ENCODE measurements at regions not wholly inside any gene's neighbourhood (a gene's known extent, or its start where the extent isn't known, plus 50 kb on each side); places are given as distances from the start of the nearest gene placed in this dataset.

DNA sequence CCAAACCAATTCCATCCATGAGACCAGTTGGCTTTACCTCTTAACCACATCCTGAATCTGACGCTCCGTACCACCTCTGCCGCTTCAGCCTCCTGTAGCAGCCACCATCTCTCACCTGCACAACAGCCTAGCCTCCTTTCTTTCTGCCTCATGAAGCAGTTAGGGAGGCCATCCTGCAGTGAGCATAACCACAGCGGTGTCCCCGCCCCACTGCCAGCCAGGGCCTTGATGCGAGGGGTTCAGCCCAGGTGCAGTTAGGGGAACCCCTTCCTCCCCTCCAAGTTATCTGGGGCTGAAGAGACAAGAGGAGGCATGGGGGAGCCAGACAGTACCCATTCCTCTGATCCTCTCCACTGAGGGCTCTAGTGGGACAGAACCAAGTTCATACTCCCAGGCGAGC, 167.0 kb downstream of the C5orf15 start:
- DNase-seq (ENCODE audit: low read depth in 2 of 2): no peak

- DNase-seq (ENCODE audit: low read depth in 2 of 2): no peak
Measured at GRCh38 chr5:133799571-133800237, 168.7 kb downstream of the C5orf15 start.

GRCh38 chr5:133797167-133797566, 171.3 kb downstream of the C5orf15 start:
- DNase-seq (ENCODE audit: low read depth in 2 of 2): no peak

DNA sequence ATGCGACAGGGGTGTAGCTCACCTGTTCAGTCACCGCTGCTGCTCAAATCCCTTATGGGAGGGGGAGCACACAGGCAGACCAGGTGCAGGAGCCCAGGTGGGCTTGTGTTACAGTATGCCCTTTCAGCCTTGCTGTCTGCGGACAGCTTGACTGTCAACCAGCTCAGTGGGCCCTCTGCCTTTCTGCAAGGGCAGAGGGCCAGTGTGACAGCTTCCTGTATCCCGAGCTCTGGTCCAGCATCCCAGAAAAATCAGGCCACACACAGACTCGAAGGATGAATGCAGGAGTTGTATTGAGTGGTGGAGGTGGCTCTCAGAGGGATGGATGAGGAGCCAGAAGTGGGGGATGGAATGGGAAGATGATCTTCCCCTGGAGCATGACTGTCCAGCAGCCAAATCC, 172.2 kb downstream of the C5orf15 start:
- DNase-seq (ENCODE audit: low read depth in 2 of 2): no peak

DNA sequence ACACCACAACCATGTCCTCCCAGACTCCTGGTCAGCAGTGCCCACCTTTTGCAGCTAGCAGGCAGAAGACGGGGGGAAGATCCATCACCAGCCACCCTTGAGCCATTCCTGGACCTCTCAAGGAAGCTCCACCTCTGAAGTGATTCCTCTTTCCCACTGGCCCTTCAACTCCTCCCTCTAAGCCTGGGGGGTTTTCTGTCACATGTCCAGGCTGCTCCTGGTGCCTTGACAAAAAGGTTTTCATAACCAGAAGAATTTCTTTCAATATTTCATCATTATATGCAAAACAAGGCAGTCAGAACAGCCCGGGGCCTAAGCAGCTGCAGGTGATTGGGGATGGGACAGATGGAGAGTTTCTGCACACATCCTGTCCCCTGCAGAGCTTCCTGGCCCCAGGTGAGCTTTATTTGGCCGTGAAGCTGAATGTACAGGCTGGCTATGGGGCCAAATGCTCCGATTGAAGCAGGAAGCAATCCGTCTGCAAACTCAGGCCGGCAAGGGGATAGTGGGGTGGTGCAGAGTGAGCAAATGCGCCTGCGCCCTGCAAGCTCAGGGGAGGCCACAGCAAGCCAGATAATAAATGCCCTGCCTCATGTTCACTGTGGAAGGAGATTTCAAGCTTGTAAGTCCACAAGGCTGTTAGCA, 173.5 kb downstream of the C5orf15 start:
- no peak for DNase-seq (ENCODE audit: low read depth in 2 of 2)

DNA sequence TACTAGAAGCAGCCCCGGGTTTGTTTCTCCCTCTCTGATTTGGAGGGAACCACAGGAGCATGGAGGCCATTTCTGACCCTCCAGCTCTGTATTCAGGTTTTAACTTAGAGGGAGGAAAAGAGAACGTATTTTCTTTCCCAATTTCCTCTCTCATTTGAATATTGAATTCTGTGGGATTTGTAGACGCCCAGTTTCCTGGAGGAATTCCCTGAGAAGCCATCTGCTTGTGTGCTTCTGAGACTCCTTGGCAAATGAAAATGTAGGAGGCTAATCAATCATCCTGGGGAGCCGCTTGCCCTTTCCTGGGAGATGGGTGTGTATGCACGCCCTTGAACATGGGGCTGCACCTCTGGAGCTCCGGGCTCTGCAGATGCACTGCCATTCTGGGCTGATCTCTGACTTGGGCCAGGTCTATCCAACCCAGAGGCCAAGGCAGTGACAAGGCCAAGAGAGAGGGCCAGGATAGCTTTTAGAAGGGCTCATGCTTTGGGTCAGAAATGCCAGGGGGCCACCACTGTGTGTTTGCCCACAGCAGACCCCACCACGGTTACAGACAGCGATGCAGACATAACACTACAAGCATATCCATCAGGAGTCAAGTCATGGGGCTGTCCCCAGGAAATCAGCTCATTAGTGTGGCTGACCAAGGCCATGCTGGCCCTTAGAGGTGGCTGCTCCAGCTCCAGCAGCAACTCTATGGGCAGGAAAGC, 174.5 kb downstream of the C5orf15 start:
- no peak for DNase-seq (ENCODE audit: low read depth in 2 of 2)

DNA sequence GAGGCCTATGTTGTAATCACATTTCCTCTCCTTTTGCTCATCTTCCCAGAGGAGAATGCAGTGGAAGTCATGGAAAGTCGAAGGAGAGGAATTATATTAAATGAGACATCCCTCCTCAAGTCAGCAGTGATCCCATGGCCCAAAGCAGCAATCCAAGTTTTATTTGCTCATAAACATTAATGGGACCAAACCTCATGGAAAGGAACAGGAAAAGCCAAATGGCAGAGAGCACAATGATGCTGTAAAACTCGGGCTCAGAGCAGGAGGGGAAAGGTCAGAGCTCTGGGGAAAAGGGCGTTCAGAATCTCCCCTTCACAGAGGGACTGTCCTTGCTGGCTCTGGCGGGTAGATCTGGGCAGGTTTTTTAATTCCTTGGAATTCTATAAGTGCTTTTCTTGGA, 175.8 kb downstream of the C5orf15 start:
- no peak for DNase-seq (ENCODE audit: low read depth in 2 of 2)

- DNase-seq (ENCODE audit: low read depth in 2 of 2): no peak
Measured at GRCh38 chr5:133792024-133792423, 176.4 kb downstream of the C5orf15 start.

DNA sequence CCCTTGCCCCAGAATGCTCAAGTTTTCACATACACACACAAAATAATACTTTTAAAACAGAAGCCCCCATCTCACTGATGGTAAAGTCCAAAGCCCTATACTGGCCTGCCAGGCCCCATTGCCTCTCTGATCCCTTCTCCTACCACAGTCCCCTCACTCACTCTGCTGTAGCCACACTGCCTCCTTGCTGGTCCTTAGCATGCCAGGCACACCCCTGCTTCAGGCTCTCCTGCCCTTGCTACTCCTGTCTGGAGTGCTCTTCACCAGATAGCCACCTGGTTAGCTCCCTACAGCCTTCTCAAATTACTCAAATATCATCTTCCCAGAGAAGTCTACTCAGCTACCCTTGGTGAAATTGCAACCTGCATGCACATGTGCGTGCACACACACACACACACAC, 177.5 kb downstream of the C5orf15 start:
- DNase-seq (ENCODE audit: low read depth in 2 of 2): no peak

DNA sequence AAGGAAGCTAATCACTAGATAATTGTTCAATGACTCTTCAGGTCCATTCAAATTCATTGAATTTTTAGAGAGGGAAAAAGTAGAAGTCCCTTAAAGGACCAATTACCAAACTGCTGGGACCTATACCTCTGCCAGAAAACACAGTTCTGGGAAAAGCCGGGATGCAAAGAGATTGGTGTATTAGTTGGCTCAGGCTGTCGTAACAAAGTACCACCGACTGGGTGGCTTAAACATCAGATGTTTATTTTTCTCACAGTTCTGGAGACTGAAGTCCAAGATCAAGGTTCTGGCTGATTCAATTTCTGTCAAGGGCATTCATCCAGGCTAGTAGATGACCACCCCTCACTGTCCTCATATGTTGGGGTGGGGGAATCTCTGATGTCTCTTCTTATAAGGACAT, 177.1 kb upstream of the FSTL4 start:
- DNase-seq (ENCODE audit: low read depth in 2 of 2): no peak

DNA sequence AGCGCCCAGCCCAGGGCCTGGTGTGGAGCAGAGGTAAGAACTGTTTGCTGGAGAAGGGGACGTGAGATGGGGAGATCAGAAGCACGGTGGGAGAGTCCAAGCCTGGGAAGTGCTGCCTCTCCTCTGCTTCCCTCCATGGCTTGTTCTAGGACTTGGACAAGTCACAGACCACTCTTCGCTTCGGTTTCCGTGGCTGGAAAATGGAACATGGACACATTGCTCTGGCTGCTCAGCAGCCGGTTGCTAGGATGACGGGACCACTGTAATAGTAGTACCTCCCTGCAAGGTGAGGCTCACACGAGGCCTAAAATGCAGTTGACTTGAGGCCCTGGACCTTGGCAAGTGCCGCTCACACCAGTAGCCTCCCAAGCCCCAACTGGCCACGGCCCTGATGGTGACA, 175.8 kb upstream of the FSTL4 start:
- DNase-seq (ENCODE audit: low read depth in 2 of 2): no peak

DNA sequence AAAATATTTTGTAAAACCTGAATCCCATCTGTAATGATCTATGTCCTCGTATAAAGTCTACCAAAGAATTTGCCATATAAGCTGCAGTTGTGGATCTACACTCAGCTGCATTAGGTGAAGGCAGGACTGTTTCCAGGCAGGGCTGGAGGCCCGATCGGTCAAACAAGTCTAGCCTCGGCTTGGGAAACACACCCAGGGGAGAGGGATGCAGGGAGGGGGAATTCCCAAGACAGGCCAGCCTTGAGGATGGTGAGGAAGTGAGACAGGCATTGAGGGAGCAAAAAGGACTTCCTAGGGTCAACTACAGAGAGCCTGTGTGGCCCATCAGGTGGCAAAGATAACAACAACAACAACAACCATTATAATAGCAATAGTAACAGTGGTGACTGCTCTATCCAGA, 174.1 kb upstream of the FSTL4 start:
- DNase-seq (ENCODE audit: low read depth in 2 of 2): no peak

- DNase-seq (ENCODE audit: low read depth in 2 of 2): no peak
Measured at GRCh38 chr5:133785182-133785581, 172.8 kb upstream of the FSTL4 start.

- no peak for DNase-seq (ENCODE audit: low read depth in 2 of 2)
Measured at GRCh38 chr5:133783481-133783880, 171.1 kb upstream of the FSTL4 start.

GRCh38 chr5:133782736-133783135, 170.4 kb upstream of the FSTL4 start:
- DNase-seq (ENCODE audit: low read depth in 2 of 2): no peak

DNA sequence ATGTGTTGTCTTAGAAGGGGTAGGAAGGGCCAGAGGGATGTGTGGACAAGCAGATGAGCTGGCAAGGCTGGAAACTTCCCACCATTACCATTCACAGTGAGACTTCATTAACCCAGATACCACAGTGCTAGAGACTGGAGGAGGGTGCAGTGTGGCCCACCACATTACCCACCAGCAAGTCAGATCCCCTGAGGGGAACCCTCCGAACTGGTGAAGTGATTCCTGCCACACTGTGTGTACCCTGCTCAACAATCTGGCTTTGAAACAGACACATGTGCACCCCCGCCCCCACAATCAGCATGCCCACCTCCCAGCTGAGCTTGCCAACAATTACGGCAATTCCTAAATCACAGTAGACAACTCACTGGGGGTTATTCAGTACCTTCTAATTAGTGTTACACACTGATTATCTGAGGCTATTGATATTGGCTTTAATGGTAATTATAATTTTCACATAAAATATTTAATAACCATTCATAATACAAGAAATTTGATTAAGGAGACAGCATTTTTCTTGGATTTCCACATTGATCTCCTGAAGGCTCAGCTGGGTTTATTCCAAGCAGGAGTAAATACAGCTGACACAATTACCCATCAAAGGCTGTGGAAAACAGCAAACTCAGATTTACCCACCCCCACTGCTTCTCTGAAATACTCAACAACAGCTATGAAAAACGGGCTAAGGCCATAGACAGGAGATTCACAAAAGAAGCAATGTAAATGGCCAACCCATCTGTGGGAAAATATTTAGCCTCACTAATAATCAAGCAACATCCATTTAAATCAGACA, 169.3 kb upstream of the FSTL4 start:
- DNase-seq (ENCODE audit: low read depth in 2 of 2): no peak

DNA sequence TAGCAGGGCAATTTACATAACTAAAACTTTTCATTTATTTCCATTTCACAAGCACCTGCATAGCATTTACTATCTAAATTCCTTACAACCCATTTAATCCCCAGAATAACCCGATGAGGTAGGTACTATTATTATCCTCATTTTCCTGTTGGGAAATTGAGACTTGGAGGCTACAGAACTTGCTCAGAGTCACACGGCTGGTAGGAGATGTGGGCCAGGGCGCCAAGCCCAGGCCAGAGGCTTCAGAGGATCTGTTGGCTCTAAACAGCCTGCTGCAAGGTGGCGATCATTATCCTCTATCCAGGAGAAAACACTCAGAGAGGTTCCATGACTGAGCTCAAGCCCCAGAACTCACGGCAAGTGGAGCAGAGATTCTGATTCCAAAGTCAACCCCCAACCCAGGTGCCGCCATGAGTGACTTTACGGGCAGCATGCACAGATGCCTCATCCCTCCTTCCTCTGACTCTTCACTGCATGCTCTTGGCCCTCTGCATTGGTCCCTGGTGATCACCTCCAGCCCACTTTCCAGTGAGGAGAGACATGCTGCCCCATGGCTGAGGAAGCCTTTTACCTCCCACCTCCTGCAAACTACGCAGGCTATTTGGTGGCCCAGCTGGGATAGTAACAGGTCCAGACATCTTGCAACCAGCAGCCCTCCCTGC, 168.4 kb upstream of the FSTL4 start:
- no peak for DNase-seq (ENCODE audit: low read depth in 2 of 2)

- DNase-seq (ENCODE audit: low read depth in 2 of 2): no peak
Measured at GRCh38 chr5:133779828-133780475, 167.6 kb upstream of the FSTL4 start.

GRCh38 chr5:133778636-133779035, 166.3 kb upstream of the FSTL4 start:
- no peak for DNase-seq (ENCODE audit: low read depth in 2 of 2)

DNA sequence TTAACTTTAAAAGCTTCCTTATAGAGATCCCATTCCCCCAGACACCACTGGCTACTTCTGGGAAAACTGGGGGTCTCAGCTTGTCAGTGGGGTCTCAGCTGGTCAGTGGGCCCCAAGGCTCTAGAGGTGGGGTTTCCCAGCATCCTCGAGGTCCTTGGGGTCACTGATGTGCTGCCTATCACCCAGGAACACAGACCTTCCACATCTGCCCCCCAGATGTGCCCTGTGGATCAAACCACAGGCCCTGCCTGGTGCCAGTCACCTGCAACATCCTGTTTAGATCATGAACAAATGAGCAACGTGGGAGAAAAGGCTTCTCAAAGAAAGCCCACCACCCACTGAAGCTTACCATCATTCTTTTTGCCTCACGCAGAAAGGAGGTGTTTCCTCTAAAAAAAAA, 165.6 kb upstream of the FSTL4 start:
- DNase-seq (ENCODE audit: low read depth in 2 of 2): no peak

DNA sequence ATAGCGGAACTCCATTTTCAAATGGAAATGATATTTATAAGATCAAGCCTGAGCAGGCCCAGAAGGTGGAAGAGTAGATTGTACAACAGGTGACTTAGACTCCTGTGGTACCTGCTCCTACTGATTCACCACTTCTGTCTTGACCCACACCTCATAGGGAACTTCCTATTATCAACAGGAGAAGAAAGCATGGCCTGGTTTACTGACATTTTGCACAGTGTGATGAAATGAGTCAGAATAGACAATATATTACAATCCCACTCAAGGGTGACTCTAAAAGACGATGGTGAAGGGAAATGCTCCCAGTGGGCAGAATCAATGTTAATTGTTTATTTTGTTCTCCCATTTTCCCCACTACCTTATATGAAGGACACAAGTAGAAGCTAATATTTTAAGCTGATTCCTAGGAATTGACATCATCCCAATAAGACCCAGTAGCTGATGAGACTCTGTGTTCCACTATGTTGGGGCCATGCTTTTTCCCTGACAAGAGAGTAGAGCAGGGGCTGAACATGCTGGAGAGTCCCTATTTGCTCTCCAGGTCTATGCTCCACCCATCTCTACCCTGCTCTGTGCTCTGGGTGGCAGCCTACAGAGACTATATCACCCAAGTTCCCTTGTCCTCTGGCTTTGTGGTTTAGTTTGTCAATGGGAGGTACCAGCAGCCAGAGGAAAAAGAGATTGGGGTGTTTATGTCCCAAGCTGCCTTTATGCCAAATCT, 163.4 kb upstream of the FSTL4 start:
- no peak for DNase-seq (ENCODE audit: low read depth in 2 of 2)
